HCT116 (cell line): ENCODE measurements at regions not wholly inside any gene's neighbourhood (a gene's known extent, or its start where the extent isn't known, plus 50 kb on each side); places are given as distances from the start of the nearest gene placed in this dataset.

Experiments
- ATAC-seq: fragments of 200-7000 bp; cut with Tn5 transposase; 2 replicates; pipeline ENCODE4 v1.9.1; 2020; ENCODE audit warnings: mild to moderate bottlenecking, moderate library complexity
- BruUV-seq: library from RNA; stranded (reverse); fragments of 400-500 nt; replicated peaks from 2 replicates; lab custom pipeline; 2021; lab: Mats Ljungman, UMichigan
- CTCF ChIA-PET: fragments of 300-600 bp; sonication (Branson Sonifier 250); formaldehyde crosslinking; loops from one replicate; lab custom pipeline; 2021; ENCODE audit warnings: antibody characterized with exemption; lab: Charles Lee
- POLR2A ChIA-PET: fragments of 300-600, 350-600 bp; sonication (Branson Sonifier 250); formaldehyde crosslinking; loops from one replicate; lab custom pipeline; 2021; ENCODE audit warnings: antibody characterized with exemption; lab: Charles Lee
- RAD21 ChIA-PET, 2 experiments: fragments of 300-600 bp; sonication (Branson Sonifier 250); formaldehyde crosslinking; loops; one replicate each; lab custom pipeline; 2023; ENCODE audit warnings: low total read pairs in 2 of 2; ENCODE audit not compliant: uncharacterized antibody in 2 of 2, unreplicated experiment in 2 of 2, low non-redundant PET in 1 of 2; lab: Charles Lee
- DNase-seq: peaks from one replicate; pipeline ENCODE4 v3.0.0-alpha.2; 2010; ENCODE audit warnings: low read depth, low spot score
- H2AFZ ChIP-seq: fragments of 200-600 bp; shearing (Covaris generic), sonication (generic); 2 replicates; pipeline ENCODE4 v1.6.1; 2017; ENCODE audit warnings: low read depth, mixed run types, mixed read lengths, antibody characterized with exemption, low read length; ENCODE audit not compliant: poor library complexity, severe bottlenecking
- H3K27ac ChIP-seq: 2 replicates; pipeline ENCODE4 v1.5.1; 2012; ENCODE audit warnings: low read depth, low read length
- H3K27me3 ChIP-seq: fragments of 200-600 bp; sonication (generic); 2 replicates; pipeline ENCODE4 v1.6.1; 2016; ENCODE audit warnings: mixed run types, low read length, mixed read lengths; ENCODE audit not compliant: insufficient read depth
- H3K36me3 ChIP-seq, 2 experiments: fragments of 200-500 bp in 1 of 2; fragments of 200-600 bp in 1 of 2; sonication (Bioruptor generic) in 1 of 2; sonication (generic) in 1 of 2; 2 replicates each; pipeline versions ENCODE4 v1.5.1 to v1.6.1; 2014 to 2016; ENCODE audit warnings: low read length in 2 of 2, inconsistent platforms in 1 of 2, mixed read lengths in 1 of 2, mixed run types in 1 of 2; ENCODE audit not compliant: insufficient read depth in 2 of 2, control insufficient read depth in 1 of 2
- H3K4me1 ChIP-seq, 2 experiments: fragments of 200-600 bp in 1 of 2; sonication (generic) in 1 of 2; 2 replicates each; pipeline versions ENCODE4 v1.5.1 to v1.6.1; 2012 to 2017; ENCODE audit warnings: low read length in 2 of 2, inconsistent platforms in 1 of 2, mild to moderate bottlenecking in 1 of 2, mixed read lengths in 1 of 2, mixed run types in 1 of 2, moderate library complexity in 1 of 2; ENCODE audit not compliant: insufficient read depth in 2 of 2, control insufficient read depth in 1 of 2
- H3K4me2 ChIP-seq: fragments of 200-600 bp; sonication (generic); 2 replicates; pipeline ENCODE4 v1.6.1; 2017; ENCODE audit warnings: mixed run types, low read length, mixed read lengths
- H3K4me3 ChIP-seq, 2 experiments: fragments of 200-600 bp in 1 of 2; sonication (generic) in 1 of 2; replicated peaks in 1 of 2; 2 replicates each; pipeline ENCODE4 v1.5.1; 2011 to 2016; ENCODE audit warnings: low read length in 2 of 2, control low read depth in 1 of 2, low read depth in 1 of 2, mild to moderate bottlenecking in 1 of 2, mixed read lengths in 1 of 2, mixed run types in 1 of 2
- H3K79me2 ChIP-seq: fragments of 200-600 bp; sonication (generic); 2 replicates; pipeline ENCODE4 v1.6.1; 2017; ENCODE audit warnings: mild to moderate bottlenecking, mixed run types, low read length, moderate library complexity, mixed read lengths; ENCODE audit not compliant: insufficient read depth
- H3K9ac ChIP-seq: fragments of 200-600 bp; sonication (generic); 2 replicates; pipeline ENCODE4 v1.6.1; 2016; ENCODE audit warnings: low read length, mixed read lengths
- H3K9me2 ChIP-seq: fragments of 200-600 bp; sonication (generic), shearing (Covaris generic); 2 replicates; pipeline ENCODE4 v1.6.1; 2017; ENCODE audit warnings: mixed run types, mild to moderate bottlenecking, moderate library complexity; ENCODE audit not compliant: insufficient read depth
- H3K9me3 ChIP-seq, 2 experiments: fragments of 200-500 bp in 1 of 2; fragments of 200-600 bp in 1 of 2; sonication (Bioruptor generic) in 1 of 2; sonication (generic) in 1 of 2; 2 replicates each; pipeline ENCODE4 v1.6.1; 2014 to 2017; ENCODE audit warnings: low read length in 2 of 2, mixed read lengths in 2 of 2, inconsistent platforms in 1 of 2, low read depth in 1 of 2, mild to moderate bottlenecking in 1 of 2, mixed run types in 1 of 2, moderate library complexity in 1 of 2; ENCODE audit not compliant: control insufficient read depth in 1 of 2, insufficient read depth in 1 of 2
- H4K20me1 ChIP-seq: fragments of 200-600 bp; sonication (generic), shearing (Covaris generic); 2 replicates; pipeline ENCODE4 v1.6.1; 2017; ENCODE audit warnings: mixed run types, mild to moderate bottlenecking, moderate library complexity; ENCODE audit not compliant: insufficient read depth
- ELF1 ChIP-seq: IDR thresholded peaks from 2 replicates; pipeline ENCODE4 v1.6.1; 2012; ENCODE audit warnings: low read depth, borderline replicate concordance
- EZH2 ChIP-seq: fragments of 200-600 bp; sonication (generic); IDR thresholded peaks from 2 replicates; pipeline ENCODE4 v1.6.1; 2017; ENCODE audit warnings: antibody characterized with exemption, mixed run types
- EZH2phosphoT487 ChIP-seq: fragments of 200-600 bp; IDR thresholded peaks from 2 replicates; pipeline ENCODE4 v1.6.1; 2018; ENCODE audit warnings: antibody characterized with exemption, borderline replicate concordance
- FOSL1 ChIP-seq: IDR thresholded peaks from 2 replicates; pipeline ENCODE4 v1.6.1; 2012; ENCODE audit warnings: low read depth
- SIN3A ChIP-seq: IDR thresholded peaks from 2 replicates; pipeline ENCODE4 v1.6.1; 2012; ENCODE audit warnings: low read depth
- ZFX ChIP-seq: fragments of 450-650 bp; IDR thresholded peaks from 2 replicates; pipeline ENCODE4 v1.6.1; 2017
- intact Hi-C: fragments of 100-400 bp; cut with micrococcal nuclease; formaldehyde crosslinking; loops from 2 replicates; pipeline ENCODE4 v1.10.0; 2022

DNA sequence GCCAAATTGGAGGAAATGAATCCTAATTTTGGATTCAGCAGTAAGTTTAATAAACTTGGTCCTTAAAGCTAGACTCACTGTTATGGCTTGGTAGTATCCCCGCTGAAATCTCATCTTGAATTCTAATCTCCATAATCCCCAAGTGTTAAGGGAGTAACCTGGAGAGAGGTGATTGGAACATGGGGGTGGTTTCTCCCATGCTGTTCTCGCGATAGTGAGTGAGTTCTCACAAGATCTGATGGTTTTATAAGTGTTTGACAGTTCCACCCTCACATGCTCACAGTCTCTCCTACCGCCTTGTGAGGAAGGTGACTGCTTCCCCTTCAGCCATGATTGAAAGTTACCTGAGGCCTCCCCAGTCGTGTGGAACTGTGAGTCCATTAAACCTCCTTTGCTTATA lies 824.5 kb upstream of the WWC1 start:
- intact Hi-C loops = no loop called here
- no peak overlapping the region for H3K9ac ChIP-seq
- no peaks in the 10 kb centered on the region; a peak in 1 of 4 replicates for H3K9me3 ChIP-seq
- H3K36me3 ChIP-seq = no peaks in the 10 kb centered on the region
- H3K9me2 ChIP-seq = no peaks in the 10 kb centered on the region
- no peak overlapping the region for H3K27ac ChIP-seq
- DNase-seq (no peak), ATAC-seq (no peak)
- TF ChIP-seq ELF1 = no peak
- no peak for TF ChIP-seq EZH2phosphoT487
- TF ChIP-seq ZFX = no peak
- TF ChIP-seq SIN3A = no peak
- ChIA-PET RAD21 (no interaction called here), CTCF (no interaction called here), POLR2A (no interaction called here)
- no peak overlapping the region for H2AFZ ChIP-seq
- no peak overlapping the region for H3K4me2 ChIP-seq
- H3K4me3 ChIP-seq = no peak overlapping the region
- H3K27me3 ChIP-seq = no peaks in the 10 kb centered on the region
- no peaks in the 10 kb centered on the region for H3K4me1 ChIP-seq
- no peaks in the 10 kb centered on the region for H4K20me1 ChIP-seq
- BruUV-seq = no TSS peak
- no peaks in the 10 kb centered on the region for H3K79me2 ChIP-seq

GRCh38 chr5:167472566-167473108 lies 818.8 kb upstream of the WWC1 start:
- H3K27me3 ChIP-seq = no peaks in the 10 kb centered on the region
- ChIA-PET POLR2A (no interaction called here), RAD21 (no interaction called here), CTCF (no interaction called here)
- H3K9ac ChIP-seq = no peak overlapping the region
- H4K20me1 ChIP-seq = no peaks in the 10 kb centered on the region
- DNase-seq = no peak
- no TSS peak for BruUV-seq
- TF ChIP-seq FOSL1 (no peak), EZH2 (no peak)
- no peaks in the 10 kb centered on the region for H3K4me1 ChIP-seq
- no peaks in the 10 kb centered on the region for H3K79me2 ChIP-seq
- no peak overlapping the region for H3K27ac ChIP-seq
- H3K9me2 ChIP-seq = no peaks in the 10 kb centered on the region
- intact Hi-C loops = no loop called here
- H3K9me3 ChIP-seq = no peaks in the 10 kb centered on the region; a peak in 1 of 4 replicates
- H2AFZ ChIP-seq = no peak overlapping the region
- no peak overlapping the region for H3K4me2 ChIP-seq
- no peaks in the 10 kb centered on the region; a peak in 1 of 4 replicates for H3K36me3 ChIP-seq
- ATAC-seq = no peak
- H3K4me3 ChIP-seq = no peak overlapping the region
